ENCODE measurements at regions not wholly inside any gene's neighbourhood (a gene's known extent, or its start where the extent isn't known, plus 50 kb on each side); places are given as distances from the start of the nearest gene placed in this dataset.
A peak's percentile ranks its signal among the peaks of the same experiment; 100 is the strongest.

GRCh38 chr14:31964490-31964889 lies 112.6 kb upstream of the ARHGAP5 start:
- no peak for DNase-seq (ENCODE audit: insufficient read length, low spot score)
- FAIRE-seq, result peak; percentile 4

- DNase-seq (ENCODE audit: insufficient read length, low spot score) (no peak), FAIRE-seq (no peak)
Measured at GRCh38 chr14:31965071-31965734, 111.9 kb upstream of the ARHGAP5 start.

DNA sequence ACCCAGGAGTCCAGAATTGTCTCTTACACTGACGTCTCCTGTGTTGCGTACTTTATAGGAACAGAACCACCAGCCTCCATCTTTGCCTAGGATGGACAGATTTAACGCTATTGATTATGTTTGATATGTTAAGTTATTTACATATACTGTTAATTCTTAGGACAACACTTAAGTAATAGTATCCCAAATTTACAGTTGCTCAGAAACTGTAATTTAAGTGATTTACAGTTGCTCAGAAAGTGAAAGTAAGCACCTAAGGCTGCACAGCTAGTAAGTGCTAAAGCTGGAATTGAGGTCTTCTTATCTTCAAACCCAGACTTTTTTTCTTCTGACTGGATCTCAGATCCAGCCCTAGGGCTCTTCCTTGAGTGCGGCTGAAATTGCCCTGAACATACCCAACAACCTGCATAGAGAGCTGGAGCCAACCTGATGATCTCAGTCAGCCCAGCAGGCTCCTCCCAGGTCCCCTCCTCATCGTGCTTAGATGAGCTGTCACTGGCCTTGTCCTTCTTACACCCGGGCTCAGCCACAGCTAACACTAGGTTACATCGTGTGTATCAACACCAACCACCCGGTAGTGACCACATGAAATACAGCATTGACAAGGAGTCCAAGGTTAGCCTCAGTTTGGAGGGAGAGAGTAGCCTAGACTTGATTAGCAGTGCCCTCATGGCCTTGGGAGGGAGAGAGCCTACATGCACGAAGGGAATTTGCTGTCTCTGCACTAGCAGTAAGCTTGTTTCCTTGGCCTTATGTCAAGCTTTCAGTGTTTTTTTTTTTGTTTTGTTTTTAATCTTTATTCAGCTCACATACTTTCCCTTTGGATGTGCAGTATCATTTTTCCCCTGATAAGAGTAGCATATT lies 111.1 kb upstream of the ARHGAP5 start:
- FAIRE-seq (peak; percentile 88), DNase-seq (ENCODE audit: insufficient read length, low spot score) (no peak)

GRCh38 chr14:31966896-31967668 lies 110.0 kb upstream of the ARHGAP5 start:
- DNase-seq (ENCODE audit: insufficient read length, low spot score) (no peak), FAIRE-seq (no peak)

DNA sequence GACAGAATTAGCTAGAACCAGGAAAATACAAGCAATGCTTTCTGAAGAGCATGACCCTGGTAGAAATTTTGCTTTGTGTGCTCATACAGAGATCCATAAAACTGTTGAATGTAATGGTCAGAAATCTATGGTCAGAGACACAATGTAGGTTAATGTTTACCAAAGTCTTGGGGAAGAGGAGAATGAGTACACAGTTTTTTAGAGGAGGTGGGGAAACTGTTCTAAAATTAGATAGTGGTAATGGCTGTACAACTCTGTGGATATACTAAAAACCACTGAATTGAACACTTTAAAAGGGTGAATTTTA lies 109.5 kb upstream of the ARHGAP5 start:
- no peak for DNase-seq (ENCODE audit: insufficient read length, low spot score)
- FAIRE-seq, result no peak

GRCh38 chr14:31968107-31968810 lies 108.8 kb upstream of the ARHGAP5 start:
- FAIRE-seq (no peak), DNase-seq (ENCODE audit: insufficient read length, low spot score) (no peak)

GRCh38 chr14:31968956-31969698 lies 108.0 kb upstream of the ARHGAP5 start:
- FAIRE-seq (no peak), DNase-seq (ENCODE audit: insufficient read length, low spot score) (no peak)

DNA sequence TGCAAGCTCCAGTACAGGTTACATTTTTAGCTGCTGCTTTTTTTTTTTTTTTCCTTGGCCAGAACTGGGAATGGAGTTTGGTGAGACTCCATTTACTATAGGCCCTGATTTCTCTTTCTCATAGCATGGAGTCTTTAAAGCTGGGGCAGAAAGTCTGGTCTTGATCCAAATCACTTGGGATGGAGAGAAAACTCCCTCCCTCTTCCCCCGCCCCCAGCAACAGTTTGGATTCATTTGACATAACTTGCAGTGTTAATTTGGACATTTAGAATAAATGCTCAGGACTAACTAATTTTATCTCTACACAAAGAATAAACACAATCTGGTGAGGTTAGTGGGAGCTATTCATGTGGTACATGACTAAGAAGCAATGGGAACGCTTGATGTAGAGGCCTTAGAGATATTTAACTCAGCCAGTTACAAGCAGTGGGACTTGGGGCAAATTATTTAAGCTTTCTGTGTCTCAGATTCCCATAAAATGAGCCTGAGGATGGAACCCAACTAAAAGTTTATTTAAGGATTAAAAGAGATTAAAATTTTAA lies 107.3 kb upstream of the ARHGAP5 start:
- DNase-seq (ENCODE audit: insufficient read length, low spot score) (no peak), FAIRE-seq (no peak)

GRCh38 chr14:31970744-31971143 lies 106.4 kb upstream of the ARHGAP5 start:
- peak; percentile 89 for FAIRE-seq

GRCh38 chr14:31971612-31972011 lies 105.5 kb upstream of the ARHGAP5 start:
- FAIRE-seq (no peak), DNase-seq (ENCODE audit: insufficient read length, low spot score) (no peak)

More at GRCh38 chr14:31970744-31971143, 106.4 kb upstream of the ARHGAP5 start:
- DNase-seq (ENCODE audit: insufficient read length, low spot score), result no peak

DNA sequence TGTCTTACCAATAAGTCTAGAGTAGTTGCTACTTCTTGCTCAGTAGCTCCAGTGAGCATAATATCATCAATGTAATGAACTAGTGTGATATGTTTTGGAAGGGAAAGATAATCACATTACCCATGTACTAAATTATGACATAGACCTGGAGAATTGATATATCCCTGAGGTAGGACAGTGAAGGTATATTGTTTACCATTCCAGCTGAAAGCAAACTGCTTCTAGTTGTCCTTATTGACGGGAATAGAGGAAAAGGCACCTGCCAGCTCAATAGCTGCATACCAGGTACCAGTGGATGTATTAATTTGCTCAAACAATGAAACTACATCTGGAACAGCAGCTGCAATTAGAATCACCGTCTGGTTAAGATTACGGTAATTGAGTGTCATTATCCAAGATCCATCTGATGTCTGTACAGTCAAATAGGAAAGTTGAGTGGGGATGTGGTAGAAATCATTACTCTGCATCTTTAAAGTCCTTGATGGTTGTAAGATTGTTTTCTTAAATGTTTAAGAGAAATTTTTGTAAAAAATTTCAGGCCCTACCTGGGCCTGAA lies 100.0 kb upstream of the ARHGAP5 start:
- DNase-seq (ENCODE audit: insufficient read length, low spot score) (no peak), FAIRE-seq (peak; percentile 92)

DNA sequence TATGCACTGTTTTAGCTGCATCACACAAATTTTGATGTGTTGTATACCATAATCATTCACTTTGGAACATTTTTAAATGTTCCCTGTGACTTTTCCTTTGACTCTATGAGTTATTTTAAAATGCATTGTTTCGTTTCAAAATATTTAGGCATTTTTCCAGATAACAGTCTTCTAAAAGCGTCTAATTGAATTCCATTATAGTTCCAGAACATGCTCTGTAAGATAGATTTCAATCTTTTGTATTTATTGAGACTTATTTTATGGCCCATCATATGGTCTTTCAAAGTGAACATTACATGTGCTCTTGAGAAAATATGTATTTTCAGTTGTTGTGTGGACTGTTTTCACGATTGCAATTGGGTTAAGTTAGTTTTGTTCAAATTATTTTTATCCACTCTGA lies 98.7 kb upstream of the ARHGAP5 start:
- no peak for DNase-seq (ENCODE audit: insufficient read length, low spot score)
- FAIRE-seq, result no peak

- FAIRE-seq (no peak), DNase-seq (ENCODE audit: insufficient read length, low spot score) (no peak)
Measured at GRCh38 chr14:31982642-31983041, 94.5 kb upstream of the ARHGAP5 start.

DNA sequence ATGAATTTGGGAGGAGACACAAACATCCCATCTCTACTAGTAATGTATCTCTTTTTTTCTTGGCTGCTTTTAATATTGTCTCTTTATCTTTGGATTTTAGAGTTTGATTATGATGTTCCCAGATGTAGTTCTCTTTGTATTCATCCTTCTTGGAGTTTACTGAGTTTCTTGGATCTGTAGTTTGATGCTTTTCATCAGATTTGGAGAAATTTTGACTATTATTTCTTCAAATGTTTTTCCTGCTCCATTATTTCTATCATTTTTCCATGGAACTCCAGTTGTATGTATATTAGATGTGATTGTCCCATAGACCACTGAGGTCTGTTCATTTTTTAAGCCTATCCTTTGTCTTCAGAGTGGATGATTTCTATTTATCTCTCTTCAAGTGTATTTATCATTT lies 90.7 kb upstream of the ARHGAP5 start:
- FAIRE-seq, result no peak
- no peak for DNase-seq (ENCODE audit: insufficient read length, low spot score)

GRCh38 chr14:31987721-31988120 lies 89.4 kb upstream of the ARHGAP5 start:
- FAIRE-seq (peak; percentile 26), DNase-seq (ENCODE audit: insufficient read length, low spot score) (no peak)

DNA sequence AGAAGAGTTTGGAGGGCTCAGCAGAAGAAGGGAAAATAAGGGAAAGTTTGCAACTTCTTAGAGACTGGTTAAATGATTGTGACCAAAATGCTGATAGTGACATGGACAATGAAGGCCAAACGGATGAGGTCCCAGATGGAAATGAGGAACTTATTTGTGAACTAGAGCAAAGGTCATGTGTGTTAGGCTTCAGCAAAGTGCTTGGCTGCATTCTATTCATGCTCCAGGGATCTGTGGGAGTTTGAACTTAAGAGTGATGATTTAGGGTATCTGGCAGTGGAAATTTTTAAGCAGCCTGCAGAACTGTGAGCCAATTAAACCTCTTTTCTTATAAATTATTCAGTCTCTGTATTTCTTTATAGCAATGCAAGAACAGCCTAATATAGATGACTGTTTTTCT lies 88.9 kb upstream of the ARHGAP5 start:
- DNase-seq (ENCODE audit: insufficient read length, low spot score) (no peak), FAIRE-seq (no peak)

DNA sequence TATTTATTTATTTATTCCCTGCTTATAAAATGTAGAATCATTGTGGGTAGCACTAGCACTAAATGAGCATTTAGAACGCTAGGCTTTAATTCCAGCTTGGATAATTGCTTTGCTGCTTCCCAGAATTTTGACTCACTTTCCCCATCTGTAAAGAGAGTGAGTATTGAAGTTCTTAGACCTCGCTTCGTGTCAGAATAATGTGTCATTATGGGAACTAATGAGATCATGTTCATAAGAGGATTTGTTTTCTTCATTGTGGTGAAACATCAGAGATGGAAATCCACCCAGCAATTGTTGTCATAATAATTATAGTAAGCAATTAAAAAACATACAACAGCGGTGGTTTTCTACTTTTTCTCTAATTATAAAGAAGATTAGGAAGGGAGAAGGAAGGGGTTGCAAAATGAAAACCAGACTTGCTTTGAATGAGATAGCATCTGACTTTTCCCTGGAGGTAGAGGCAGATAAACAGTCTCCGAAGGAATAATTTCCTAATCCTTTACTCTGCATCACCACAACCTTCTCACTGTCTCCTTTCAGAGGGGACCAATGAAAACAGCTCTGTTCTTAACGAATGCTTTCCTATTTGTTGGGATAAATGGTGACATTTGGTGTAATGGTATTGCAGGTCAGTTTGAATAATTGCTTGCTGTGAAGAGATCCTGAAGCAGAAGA lies 86.8 kb upstream of the ARHGAP5 start:
- FAIRE-seq (no peak), DNase-seq (ENCODE audit: insufficient read length, low spot score) (no peak)

DNA sequence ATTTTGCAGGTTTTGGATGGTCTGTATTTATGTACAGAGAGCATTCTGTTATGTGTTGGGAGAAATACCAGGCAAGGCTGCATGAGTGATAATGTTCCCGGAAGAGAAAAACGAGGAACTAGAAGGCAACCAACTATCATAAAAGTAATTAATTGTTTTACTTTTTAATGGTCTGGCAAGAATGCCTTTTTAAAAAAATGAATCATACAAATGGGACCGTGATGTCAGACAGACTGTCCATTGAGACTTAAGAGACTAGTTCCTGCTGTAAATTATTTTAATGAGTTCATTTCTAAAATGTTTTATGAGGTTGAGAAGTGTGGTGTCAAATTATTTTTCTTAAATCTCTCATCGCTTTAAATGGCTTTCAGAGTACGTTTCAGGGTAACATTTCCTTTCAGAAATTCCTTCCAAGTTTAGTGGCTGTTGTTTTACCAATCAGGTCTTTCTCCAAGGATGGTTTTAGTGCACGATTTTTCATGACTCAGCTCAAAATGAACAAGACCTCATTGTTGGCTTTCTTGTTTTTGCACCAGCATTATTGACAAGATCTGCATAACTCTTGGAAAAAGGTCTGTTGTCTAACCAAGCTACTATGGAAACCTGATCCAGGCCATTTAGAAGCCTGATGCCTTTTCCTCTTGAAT lies 86.1 kb upstream of the ARHGAP5 start:
- FAIRE-seq, result no peak

GRCh38 chr14:31992011-31992447 lies 85.1 kb upstream of the ARHGAP5 start:
- DNase-seq (ENCODE audit: insufficient read length, low spot score) (peak; percentile 45), FAIRE-seq (peak; percentile 70)

More for the DNA sequence above, 86.1 kb upstream of the ARHGAP5 start:
- no peak for DNase-seq (ENCODE audit: insufficient read length, low spot score)

Data from HTR-8/SVneo (cell line).